HG02840 (cell line): ENCODE measurements at regions not wholly inside any gene's neighbourhood (a gene's known extent, or its start where the extent isn't known, plus 50 kb on each side); places are given as distances from the start of the nearest gene placed in this dataset.
A peak's percentile ranks its signal among the peaks of the same experiment; 100 is the strongest.

Experiments
- ATAC-seq: cut with Tn5 transposase; IDR thresholded peaks from one replicate; pipeline ENCODE4 v1.9.1; 2021; ENCODE audit warnings: mild to moderate bottlenecking, moderate library complexity, moderate number of reproducible peaks; ENCODE audit not compliant: unreplicated experiment, low FRiP score

DNA sequence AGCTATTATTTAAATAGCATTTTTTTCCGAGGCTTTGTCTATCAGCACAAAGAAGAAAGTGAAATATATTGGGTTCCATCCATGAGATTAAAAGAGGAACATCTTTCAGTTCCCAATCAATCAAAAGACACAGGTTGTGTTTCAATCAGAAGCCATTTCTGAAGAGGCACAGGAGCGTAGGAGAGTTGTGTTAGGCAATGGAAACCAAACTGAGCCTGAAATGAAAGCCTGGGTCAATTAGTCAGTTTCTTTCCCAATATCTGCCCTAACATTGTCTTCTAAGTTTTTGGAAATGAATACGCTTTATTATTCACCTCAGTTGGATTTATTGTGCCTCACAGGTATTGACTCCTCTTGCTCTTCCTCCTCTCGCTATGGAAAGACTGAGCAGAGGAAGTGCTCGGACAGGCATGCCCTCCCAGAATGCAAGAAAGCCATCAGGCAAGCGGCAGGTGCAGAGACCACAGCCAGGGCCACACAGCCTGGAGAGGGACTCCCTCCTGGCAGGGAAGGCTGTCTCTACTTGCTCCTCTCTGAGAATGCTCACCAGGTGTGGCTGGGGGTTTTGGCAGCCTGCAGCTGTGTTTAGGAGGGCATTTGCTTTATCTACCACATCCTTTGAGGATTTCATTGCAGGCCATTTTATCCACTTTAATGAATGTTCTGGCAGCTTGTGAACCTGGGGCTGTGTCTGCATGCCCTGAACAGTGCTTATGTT, 100.8 kb upstream of the NEDD9 start:
- ATAC-seq: peak; percentile 68

DNA sequence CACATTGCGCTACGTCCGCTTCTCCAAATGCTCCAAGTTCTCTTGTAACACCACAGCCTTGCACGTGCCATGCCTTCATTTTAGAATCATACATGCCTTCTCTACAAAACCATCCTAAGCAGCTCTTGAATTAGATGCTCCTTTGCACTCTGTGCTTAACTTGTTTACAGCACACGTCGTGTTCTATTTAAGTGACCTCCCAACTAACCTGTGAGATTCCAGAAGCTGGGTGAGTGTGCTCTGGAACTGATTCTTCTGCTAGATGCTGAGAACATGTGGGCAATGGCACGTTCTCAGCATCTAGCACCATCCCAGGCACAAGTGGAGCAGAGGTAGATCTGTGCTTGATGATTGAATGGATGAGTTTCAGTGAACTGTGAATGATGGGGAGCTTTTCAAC, 100.0 kb upstream of the NEDD9 start:
- ATAC-seq: no peak

DNA sequence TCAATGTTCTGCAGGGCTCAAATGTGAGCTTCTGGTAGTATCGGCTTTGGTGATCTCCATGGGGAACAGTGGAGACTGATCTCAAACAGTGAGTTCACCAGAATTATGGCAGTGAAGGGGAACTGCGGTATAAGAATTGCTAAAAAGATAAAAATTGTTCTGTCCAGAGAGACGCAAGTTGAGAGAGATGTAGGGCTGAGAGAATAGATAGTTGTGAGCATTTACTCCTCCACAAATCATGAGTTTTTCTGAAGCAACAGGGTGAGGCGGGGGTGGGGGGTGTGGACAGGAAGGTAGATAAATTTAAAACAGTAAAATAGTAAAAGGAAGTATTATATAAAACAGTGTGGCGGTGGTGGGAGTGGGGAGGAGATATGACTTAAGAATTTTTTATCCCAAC, 98.6 kb upstream of the NEDD9 start:
- ATAC-seq: no peak

DNA sequence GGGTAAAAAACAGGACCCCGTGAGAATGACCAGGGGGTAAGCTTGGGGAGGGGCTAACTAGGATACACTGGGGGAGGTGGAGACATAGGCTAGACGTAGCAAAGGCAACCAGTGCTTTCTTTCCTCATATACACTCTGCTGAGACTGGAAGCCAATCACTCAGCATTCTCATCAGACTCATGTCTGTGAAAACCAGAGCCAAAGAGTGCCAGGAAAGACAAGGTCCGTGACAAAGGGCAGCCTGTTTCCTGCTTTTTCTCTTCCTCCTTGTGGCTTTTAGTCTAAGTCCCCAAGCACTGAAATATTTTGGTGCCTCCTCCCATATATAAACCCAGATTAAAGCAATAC, 97.9 kb upstream of the NEDD9 start:
- ATAC-seq: no peak

DNA sequence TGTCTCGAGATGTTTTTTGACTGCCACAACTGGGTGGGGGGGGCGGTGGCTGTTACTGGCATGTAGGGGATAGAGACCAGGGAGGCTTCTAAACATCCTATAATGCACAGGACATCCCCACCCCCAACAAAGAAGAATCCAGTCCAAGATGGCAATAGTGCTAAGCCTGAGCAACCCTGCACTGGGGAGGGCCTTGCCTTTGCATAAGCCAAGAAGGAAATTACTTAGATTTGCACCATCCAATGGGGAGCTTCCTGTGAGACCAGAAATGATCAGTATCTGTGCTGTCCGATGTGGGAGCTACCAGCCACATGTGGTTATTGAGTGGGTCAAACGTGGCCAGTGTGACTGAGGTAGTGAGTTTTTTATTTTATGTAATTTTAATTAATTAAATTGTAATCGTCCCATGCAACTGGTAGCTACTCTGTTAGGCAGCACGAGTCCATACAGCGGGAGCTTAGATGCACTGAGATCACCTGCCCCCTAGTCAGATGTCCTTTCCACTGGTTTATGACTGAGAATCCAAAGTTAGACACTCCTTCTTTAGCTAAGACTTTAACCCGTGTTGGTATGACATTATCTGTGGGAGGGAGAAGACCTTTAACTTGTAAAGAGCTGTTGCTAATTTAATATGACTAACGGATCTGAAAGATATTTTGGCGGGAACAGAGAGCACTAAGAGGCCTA, 97.4 kb upstream of the NEDD9 start:
- ATAC-seq: no peak

DNA sequence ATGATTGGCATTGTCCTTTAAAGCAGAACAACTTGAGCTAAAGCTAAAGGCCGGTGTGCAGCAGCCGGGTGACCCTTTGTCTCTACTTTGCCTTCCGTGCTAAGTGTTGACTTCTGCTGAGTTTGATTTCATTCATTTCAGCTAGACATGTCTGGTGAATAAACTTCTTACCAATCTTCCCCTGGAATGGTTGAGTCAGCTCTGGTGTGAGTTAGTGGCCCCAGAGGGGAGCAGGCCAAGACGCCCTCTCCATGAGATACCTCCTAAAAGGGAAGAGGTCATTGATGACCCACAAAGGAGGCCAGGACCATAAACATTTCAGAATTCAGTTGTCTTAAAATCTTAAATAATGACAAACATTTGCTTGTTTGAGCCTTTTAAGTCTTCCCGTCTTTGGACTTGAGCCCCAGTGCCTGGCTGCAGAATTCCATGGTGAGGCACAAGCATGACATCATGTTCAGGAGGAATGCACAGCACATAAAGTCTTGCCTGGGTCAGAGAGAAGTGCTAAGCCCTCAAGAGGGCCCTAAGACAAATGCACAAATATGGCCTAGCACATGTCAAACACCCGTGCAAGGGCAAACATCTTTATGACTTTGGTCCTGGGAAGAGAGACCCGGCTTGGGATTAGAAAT, 96.3 kb upstream of the NEDD9 start:
- ATAC-seq: no peak

DNA sequence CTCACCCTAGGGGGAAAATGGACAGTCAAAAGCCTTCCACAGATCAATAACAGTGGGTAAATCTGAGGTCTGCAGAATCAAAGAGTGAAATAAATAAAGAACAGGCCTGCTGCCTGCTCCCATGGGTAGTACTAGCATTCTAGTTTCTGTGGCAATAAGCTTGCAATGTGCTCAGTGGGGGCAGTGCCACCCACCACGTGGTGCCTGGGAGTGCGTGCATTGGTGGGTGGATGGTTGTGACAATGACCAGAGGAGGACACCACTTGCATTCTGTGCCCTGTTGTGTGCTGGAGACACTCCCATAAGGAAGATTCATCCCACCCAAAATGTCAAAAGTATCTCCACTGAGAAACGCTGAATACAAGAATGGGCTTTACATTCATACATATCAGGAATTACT, 95.5 kb upstream of the NEDD9 start:
- ATAC-seq: no peak

DNA sequence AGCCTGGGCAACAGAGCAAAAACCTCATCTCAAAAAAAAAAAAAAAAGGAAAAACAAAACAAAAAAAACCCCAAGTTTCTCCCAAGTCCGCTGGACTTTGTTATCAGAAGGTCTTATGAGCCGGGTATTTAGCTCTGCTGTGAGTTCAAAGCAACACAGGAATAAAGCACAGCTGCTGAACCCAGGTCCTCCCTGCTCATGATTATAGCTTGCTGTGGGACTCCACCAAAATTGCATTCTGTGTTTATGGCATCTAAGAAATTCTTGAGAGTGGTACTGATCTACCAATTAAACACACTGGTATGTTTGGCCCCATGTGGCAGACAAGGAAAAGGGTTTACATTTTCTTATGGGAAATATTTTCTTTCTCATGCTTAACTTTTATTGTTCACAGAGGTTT, 93.6 kb upstream of the NEDD9 start:
- ATAC-seq: no peak

DNA sequence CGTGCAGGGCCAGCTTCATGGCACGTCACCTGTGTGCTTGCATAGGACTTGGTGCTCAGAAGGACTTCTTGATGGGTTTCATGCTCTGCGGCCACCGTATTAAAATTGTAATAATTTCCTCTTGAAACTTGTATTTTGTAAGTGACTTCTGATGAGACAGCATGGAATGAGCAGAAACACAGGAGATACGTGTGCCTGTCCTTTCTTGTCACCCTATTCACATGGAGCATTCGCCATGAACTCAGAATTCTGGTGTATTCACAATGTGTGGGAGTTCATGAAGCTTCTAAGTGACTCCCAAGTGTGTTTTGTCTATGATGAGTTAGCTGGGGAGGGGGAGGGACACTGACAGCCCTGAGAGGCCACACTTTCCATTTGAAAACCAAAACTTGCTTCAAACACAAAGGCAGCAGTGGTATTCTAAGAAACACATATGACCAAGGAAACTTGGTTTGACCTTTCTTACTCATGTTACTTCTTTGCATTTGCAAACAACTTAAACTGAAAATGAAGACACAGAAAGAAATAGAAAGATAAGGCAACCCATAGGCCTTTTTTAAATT, 92.1 kb upstream of the NEDD9 start:
- ATAC-seq: peak; percentile 60

DNA sequence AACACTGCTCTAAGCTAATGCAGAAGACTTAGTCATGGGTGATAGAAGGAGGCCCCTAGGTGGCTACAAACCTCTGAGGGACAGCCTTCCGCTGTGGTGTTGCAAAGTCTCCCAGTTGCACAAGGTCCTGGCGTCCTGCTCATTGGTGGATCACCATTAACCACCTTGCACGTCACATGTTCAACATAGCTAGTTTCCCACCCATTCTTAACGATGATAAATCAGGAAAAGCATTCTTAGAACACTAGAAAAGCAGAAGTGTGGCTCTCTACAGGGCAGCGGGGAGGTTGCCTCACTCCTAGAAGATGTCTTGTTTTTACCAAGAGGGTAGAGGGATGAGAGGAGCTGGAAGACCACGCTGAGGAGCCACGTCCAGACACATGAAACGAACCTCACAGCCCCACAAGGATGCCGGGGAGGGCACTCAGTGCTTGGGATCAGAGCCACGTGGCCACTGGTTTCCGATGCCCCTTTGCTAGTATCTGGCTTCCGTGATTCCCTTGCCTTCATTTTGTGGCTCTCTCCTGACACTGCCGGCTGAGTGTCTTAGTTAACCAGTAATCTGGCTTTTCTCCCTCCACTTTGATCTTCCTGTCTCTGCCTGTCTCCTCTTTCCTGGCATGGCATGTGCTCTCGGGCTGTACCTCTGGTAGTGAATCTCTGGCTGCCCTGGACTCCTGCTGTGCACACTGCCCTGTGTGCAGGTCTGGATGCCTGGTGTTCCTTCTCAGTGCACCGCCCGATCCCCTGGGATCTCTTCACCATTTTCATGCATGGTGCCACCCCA, 91.4 kb upstream of the NEDD9 start:
- no peak for ATAC-seq

DNA sequence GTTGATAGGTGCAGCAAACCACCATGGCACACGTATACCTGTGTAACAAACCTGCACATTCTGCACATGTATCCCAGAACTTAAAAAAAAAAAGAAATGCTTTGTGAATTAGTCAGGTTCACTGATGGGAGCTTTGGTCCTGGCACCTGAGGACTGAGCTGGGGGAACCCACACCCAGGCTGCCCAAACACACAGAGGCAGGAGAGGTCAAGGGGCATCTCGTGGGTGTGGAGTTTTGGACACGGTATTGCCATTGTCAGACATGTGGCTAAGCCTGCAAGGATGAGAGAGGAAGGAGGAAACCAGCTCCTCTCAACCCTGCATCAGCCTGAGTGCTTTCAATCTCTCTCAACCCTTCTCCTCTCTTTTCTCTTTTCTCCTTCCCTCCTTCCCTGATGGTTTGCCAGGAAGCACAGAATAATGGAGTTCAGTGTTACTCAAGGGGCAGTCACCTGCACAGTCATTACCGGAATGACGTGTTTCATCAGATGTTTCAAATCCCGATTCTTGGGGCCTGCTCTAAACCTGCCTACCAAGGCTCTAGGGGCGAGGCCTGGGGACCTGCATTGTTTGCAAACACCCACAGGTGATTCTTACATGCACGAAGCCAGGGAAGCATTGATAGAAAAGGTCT, 89.9 kb upstream of the NEDD9 start:
- ATAC-seq: no peak

DNA sequence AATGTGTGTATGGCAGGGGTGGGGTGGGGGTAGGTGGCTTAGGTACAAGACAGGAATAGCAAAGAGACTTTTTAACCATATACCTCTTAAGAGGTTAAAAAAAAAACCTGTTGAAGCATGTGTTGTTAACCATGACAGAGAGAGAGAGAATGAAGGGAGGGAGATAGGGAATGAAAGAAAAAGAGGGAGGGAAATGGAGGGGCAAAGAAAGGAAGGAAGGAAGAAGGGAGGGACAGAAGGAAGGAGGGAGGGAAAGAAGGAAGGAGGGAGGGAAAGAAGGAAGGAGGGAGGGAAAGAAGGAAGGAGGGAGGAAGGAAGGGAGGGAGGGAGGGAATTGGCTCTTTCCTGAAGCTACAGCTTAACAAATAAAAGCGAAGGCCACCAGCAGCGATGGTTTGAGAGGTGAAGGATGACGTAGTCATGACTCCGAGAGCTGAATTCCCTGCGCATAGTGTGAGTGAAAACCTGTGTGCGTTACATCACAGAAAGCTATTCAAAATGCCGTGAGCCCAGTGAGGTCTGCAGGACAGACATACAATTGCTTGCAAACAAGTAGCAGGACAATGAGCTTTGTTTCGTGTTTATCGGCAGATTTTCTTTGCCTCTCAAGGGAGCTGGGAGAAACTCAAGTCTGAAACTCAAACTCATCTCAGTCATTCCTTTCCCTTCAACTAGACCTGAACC, 88.6 kb upstream of the NEDD9 start:
- ATAC-seq: no peak

DNA sequence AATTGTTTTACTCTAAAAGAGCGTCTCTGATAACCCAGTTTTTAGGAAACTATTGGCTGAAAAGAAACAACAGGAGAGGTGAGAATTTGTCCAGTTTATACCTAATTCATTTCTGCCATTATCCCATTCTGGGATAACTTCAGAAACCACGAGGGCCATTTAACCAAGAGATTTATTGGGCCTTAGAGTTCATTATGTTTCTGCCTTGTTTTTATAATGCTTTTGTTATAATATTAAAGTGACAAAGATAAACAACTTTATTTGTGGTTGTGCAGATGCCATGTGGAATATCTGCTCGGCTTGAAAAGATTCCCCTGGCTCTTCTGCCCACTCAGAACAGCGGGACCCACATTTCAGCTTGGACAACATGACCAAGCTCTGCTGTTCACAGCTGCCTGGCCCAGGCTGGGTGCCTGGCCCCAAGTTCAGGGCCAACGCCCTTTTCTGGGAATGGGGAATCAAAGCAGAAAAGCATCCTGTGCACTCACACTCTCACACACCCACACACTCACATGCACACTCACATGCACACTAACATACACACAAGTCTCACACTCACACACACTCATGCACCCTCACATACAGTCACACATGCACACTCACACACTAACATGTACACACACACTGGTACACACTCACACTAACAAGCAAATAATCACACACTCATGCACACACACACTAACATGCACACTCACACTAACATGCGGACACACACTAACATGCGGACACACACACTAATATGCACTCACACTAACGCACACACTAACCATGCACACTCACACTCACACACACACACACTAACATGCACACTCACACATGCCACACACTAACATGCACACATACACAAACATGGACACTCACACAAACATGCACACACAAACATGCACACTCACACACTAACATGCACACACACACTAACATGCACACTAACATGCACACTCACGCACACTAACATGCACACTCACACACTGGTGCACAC, 86.7 kb upstream of the NEDD9 start:
- ATAC-seq: no peak

DNA sequence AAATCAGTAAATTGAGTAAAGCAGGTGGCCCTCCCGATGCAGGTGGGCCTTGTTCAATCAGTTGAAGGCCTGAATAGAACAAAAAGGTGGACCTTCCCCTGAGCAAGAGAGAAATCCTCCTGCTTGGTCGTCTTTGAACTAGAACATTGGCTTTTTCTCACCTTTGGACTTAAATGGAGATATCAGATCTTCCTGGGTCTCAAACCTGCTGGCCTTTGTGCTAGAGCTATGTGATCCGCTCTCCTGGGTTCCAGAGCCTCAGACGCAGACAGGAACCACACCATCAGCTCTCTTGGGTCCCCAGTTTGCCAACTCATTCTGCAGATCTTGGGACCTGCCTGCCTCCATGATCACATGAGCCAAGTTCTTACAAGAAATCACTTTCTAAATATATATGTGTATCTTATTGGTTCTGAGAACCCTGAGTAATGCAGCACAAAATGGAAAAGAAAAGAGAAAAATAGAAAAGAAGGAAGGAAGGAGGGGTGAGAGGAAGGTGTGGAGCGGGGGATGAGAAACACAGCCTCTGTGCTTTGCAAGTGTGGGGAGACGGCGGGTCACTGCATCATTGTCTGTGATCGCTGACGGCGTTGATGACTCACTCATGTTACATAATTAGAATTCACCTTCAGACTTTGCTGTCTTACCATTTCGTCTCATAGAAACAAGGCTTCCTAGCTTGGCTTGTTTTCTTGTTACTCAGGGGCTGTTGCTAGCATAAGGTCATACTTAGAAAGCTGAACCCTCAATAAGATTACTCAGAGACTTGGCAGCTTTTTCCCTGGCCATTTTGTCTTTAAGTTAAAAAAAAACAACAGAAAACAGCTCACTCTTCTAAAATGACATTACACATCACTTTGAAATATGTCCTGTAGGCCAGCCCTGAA, 85.7 kb upstream of the NEDD9 start:
- ATAC-seq: no peak

DNA sequence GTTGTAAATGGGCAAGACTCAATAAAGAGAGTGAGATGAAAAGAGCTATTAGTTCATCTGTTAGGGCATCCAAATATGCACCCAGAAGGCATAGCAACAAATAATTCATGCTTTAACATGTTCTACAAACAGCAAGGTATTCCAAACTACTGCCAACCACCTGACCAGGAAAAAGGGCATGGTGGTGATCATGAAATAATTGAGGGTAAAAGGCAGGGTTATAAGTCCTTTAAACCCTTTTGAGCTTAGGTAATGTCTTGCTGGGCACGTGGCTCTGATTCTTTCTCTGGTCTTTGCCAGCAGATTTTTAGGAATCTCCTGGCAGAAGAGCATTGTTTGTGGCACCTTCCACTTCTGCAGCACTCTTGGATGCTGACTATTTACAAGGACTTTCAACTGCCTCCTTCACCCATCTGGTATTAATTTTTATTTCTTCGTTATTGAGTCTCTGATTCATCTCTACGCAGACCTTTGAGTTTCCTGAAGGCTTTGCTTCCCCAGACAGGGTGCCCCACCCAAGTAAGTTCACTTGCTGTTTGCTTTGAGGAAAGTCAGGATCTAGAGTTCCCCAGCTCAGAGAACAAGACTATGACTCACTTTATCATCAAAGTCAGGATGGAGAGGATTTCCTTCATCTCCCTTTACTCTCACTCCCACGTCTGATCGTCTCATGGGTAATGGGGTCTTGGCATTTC, 83.4 kb upstream of the NEDD9 start:
- ATAC-seq: no peak

DNA sequence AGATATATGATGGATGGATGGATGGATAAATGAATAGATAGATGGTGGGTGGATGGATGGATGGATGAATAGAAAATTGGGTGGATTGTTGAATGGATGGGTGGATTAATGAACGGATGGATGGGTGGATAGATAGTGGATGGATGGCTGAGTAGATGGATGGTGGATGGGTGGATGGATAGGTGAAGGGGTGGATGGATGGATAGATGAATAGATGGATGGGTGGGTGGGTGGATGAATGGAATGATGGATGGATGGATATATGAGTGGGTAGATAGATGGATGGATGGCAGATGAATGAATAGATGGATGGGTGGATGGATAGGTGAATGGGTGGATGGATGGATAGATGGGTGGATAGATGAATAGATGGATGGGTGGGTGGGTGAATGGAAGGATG, 80.7 kb upstream of the NEDD9 start:
- ATAC-seq: no peak

DNA sequence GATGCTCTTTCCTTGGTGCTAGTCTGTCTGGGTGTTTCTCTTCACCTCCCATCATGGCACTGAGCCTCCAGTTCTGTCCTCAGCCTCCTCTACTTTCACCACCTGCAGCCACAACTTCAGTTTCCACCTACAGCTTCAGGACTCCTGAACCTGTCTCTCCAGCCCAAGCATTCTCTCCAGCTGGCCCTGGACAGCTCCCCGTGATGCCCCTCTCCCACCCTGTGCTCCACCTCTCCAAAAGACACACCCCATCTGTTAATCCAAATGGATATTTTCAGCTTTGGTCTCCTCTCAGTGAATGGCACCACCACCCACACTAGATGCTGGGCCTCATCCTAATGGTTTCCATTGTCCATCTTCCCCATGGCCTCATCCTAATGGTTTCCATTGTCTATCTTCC, 79.5 kb upstream of the NEDD9 start:
- ATAC-seq: no peak
